GM12878 (cell line): ENCODE measurements at regions not wholly inside any gene's neighbourhood (a gene's known extent, or its start where the extent isn't known, plus 50 kb on each side); places are given as distances from the start of the nearest gene placed in this dataset.

Source experiments
- CHD1 ChIP-seq: IDR thresholded peaks from 2 replicates; pipeline ENCODE4 v1.6.1; 2012; ENCODE audit warnings: low read depth, low read length, improper control_type of control experiment
- CTCF ChIP-seq, 3 experiments: IDR thresholded peaks in 2 of 3; conservative IDR thresholded peaks in 1 of 3; 2 replicates each; pipeline ENCODE4 v1.5.1; 2011; ENCODE audit warnings: low read depth in 3 of 3, low read length in 3 of 3, mild to moderate bottlenecking in 3 of 3, control low read depth in 2 of 3, moderate library complexity in 2 of 3, inconsistent platforms in 1 of 3, mixed read lengths in 1 of 3; ENCODE audit not compliant: control insufficient read depth in 2 of 3, insufficient read depth in 1 of 3; ENCODE audit errors: extremely low read depth in 1 of 3
- EZH2 ChIP-seq: IDR thresholded peaks from 2 replicates; pipeline ENCODE4 v1.6.1; 2012; ENCODE audit warnings: low read depth, mild to moderate bottlenecking, control low read depth, inconsistent platforms, low read length, borderline replicate concordance; ENCODE audit not compliant: control insufficient read depth
- HDAC2 ChIP-seq: fragments of 200-600 bp; sonication (generic); IDR thresholded peaks from 2 replicates; pipeline ENCODE4 v1.6.1; 2017

GRCh38 chr5:173806270-173807035 lies 81.7 kb upstream of the CPEB4 start:
- TF ChIP-seq CHD1 (no peak), EZH2 (no peak), HDAC2 (no peak), CTCF (IDR thresholded peaks at IDR 0.05 in 2 of 3, conservative IDR thresholded peaks at IDR 0.05 in 1 of 3; ENCODE audit: control insufficient read depth in 2 of 3, extremely low read depth in 1 of 3, insufficient read depth in 1 of 3, low read depth in 3 of 3, low read length in 3 of 3) (no peak)
